HFF-Myc (cell line): ENCODE measurements at regions not wholly inside any gene's neighbourhood (a gene's known extent, or its start where the extent isn't known, plus 50 kb on each side); places are given as distances from the start of the nearest gene placed in this dataset.
"Not testable (repeated sequence)": the region's sequence is repeated elsewhere in the genome, so short reads cannot be mapped to it uniquely, and the experiment has no call there.

Experiments used
- DNase-seq: peaks from one replicate; pipeline ENCODE4 v3.0.0-alpha.2; 2011; ENCODE audit warnings: low read depth; ENCODE audit errors: extremely low read depth
- H3K4me3 ChIP-seq: replicated peaks from 2 replicates; pipeline ENCODE4 v1.5.1; 2011; ENCODE audit warnings: low read depth, mild to moderate bottlenecking, control low read depth, low read length
- CTCF ChIP-seq: IDR thresholded peaks from 2 replicates; pipeline ENCODE4 v1.5.1; 2012; ENCODE audit warnings: mild to moderate bottlenecking, low read depth, low read length, control low read depth; ENCODE audit errors: missing control alignments

- no peak overlapping the region for H3K4me3 ChIP-seq
- DNase-seq: no peak
- no peak for TF ChIP-seq CTCF
Observed at GRCh38 chr3:6025032-6025431, 835.9 kb upstream of the GRM7 start.

DNA sequence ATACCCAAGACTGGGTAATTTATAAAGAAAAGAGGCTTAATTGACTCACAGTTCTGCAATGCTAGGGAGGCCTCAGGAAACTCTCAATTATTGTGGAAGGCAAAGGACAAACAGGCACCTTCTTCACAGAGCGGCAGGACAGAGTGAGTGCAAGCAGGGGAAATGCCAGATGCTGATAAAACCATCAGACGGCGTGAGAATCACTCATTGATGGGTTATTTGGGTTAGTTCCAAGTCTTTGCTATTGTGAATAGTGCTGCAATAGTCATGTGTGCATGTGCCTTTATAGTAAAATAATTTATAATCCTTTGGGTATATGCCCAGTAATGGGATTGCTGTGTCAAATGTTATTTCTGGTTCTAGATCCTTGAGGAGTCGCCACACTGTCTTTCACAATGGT is 830.3 kb upstream of the GRM7 start:
- H3K4me3 ChIP-seq, DNase-seq: not testable (repeated sequence)

- H3K4me3 ChIP-seq: no peak overlapping the region
- no peak for TF ChIP-seq CTCF
- DNase-seq: no peak
Observed at GRCh38 chr3:6035626-6036025, 825.3 kb upstream of the GRM7 start.

- no peak for DNase-seq
- TF ChIP-seq CTCF: no peak
- no peak overlapping the region for H3K4me3 ChIP-seq
Observed at GRCh38 chr3:6039971-6040370, 820.9 kb upstream of the GRM7 start.

GRCh38 chr3:6041894-6042293 is 819.0 kb upstream of the GRM7 start:
- DNase-seq: no peak
- no peak for TF ChIP-seq CTCF

DNA sequence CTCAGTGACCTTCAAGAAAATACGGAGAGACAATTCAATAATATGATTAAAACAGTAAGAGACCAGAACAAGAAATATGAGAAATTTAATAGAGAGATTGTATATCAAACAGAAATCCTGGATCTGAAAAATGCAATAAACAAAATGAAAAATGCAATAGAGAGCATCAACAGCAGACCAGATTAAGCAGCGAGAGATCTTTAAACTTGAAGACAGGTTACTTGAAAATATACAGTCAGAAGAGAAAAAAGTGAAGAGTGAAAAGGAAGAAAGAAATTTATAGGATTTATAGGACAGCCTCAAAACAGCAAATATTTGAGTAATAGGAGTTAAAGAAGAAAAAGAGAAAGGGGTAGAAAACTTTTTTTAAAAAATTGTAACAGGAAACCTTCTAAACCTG is 813.9 kb upstream of the GRM7 start:
- TF ChIP-seq CTCF: no peak
- H3K4me3 ChIP-seq: no peak overlapping the region
- DNase-seq: no peak

More at GRCh38 chr3:6041894-6042293, 819.0 kb upstream of the GRM7 start:
- H3K4me3 ChIP-seq: no peak overlapping the region

DNA sequence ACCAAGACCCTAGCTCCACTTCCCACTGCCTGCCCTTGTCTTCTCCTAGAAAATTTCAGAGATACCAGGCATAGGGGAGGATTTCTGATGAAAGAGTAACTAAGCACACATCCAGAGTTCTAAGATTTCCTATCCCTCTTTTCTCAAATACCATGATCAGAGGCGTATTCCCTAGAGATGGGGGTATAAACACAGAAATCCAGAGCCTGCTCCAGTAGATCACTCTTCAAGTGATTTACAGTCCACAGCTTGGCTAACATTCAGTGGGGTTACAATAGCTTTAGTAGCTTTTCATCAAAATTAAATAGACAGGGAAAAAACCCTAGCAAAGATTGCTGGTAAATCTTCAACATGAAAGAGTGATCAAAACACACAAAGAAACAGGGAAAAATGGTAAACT is 800.7 kb upstream of the GRM7 start:
- TF ChIP-seq CTCF: no peak
- H3K4me3 ChIP-seq: no peak overlapping the region
- DNase-seq: no peak
